Thyroid gland (tissue), 4 donors: ENCODE measurements at regions not wholly inside any gene's neighbourhood (a gene's known extent, or its start where the extent isn't known, plus 50 kb on each side); places are given as distances from the start of the nearest gene placed in this dataset.

Source experiments
- POLR2A ChIP-seq, 2 donors: fragments of 450-650 bp; IDR thresholded peaks; one replicate each; pipeline ENCODE4 v1.6.1; 2017; ENCODE audit warnings: antibody characterized with exemption in 2 of 2, mild to moderate bottlenecking in 2 of 2, moderate library complexity in 1 of 2
- TF ChIP-seq, protein P1 (sequence below), 6 experiments: fragments of 200-600 bp in 3 of 6; fragments of 450-650 bp in 3 of 6; sonication (generic) in 3 of 6; IDR thresholded peaks; one replicate each; pipeline ENCODE4 v1.5.1; 2016 to 2019; ENCODE audit warnings: antibody characterized with exemption in 6 of 6, mild to moderate bottlenecking in 2 of 6, inconsistent platforms in 1 of 6, moderate library complexity in 1 of 6

DNA sequence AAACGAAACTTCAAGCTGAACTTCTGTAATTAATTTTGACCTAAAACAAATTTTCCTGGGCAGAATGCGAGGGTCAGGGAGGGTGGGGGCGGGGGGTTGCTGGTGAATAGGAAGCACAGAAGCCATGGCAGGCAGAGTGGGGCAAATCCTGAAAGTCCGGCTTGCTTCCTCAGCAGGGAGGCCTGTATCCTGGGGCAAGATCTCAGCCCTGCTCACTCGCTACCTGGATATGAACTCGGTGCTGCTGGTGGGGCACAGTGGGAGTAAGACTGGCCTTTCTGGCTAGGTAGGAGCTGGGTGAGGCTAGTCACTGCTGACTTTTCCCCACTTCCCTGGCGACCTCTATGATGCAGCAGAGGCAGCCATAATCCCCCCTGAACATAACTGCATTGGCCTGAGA, 168.9 kb upstream of the CHORDC1 start:
- no peak for TF ChIP-seq POLR2A (IDR thresholded peaks at IDR 0.05)
- TF ChIP-seq, protein P1, sequence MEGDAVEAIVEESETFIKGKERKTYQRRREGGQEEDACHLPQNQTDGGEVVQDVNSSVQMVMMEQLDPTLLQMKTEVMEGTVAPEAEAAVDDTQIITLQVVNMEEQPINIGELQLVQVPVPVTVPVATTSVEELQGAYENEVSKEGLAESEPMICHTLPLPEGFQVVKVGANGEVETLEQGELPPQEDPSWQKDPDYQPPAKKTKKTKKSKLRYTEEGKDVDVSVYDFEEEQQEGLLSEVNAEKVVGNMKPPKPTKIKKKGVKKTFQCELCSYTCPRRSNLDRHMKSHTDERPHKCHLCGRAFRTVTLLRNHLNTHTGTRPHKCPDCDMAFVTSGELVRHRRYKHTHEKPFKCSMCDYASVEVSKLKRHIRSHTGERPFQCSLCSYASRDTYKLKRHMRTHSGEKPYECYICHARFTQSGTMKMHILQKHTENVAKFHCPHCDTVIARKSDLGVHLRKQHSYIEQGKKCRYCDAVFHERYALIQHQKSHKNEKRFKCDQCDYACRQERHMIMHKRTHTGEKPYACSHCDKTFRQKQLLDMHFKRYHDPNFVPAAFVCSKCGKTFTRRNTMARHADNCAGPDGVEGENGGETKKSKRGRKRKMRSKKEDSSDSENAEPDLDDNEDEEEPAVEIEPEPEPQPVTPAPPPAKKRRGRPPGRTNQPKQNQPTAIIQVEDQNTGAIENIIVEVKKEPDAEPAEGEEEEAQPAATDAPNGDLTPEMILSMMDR (IDR thresholded peaks at IDR 0.05) = no peak
